CD4-positive, alpha-beta T cell (primary cell): ENCODE measurements at regions not wholly inside any gene's neighbourhood (a gene's known extent, or its start where the extent isn't known, plus 50 kb on each side); places are given as distances from the start of the nearest gene placed in this dataset.

Source experiments
- ATAC-seq: fragments of 200-7000 bp; cut with Tn5 transposase; one replicate; pipeline ENCODE4 v1.10.0; 2022; ENCODE audit warnings: mild to moderate bottlenecking; ENCODE audit not compliant: poor library complexity
- CTCF ChIA-PET: fragments of 350-600 bp; sonication (Branson Sonifier 250); formaldehyde crosslinking; loops from one replicate; lab custom pipeline; 2021; ENCODE audit warnings: antibody characterized with exemption, inconsistent platforms; lab: Charles Lee
- POLR2A ChIA-PET: fragments of 350-600 bp; sonication (Branson Sonifier 250); formaldehyde crosslinking; loops from one replicate; lab custom pipeline; 2021; ENCODE audit warnings: antibody characterized with exemption, inconsistent platforms; lab: Charles Lee
- DNase-seq, 14 experiments: peaks; one replicate each; pipeline ENCODE4 v3.0.0-alpha.2; 2013 to 2020; ENCODE audit warnings: mixed read lengths in 2 of 14
- H3K27ac ChIP-seq, 2 donors: one replicate each; pipeline versions ENCODE4 v1.5.1 to v1.7.0; 2013; ENCODE audit warnings: low read length in 2 of 2, low read depth in 1 of 2, mild to moderate bottlenecking in 1 of 2
- H3K27me3 ChIP-seq, 2 experiments: 1 replicate in 1 of 2; 2 replicates in 1 of 2; pipeline versions ENCODE4 v1.6.1 to v1.7.0; 2013; ENCODE audit warnings: low read length in 2 of 2, control low read depth in 1 of 2, mild to moderate bottlenecking in 1 of 2, moderate library complexity in 1 of 2; ENCODE audit not compliant: insufficient read depth in 2 of 2, control insufficient read depth in 1 of 2
- H3K36me3 ChIP-seq: one replicate; pipeline ENCODE4 v1.6.1; 2013; ENCODE audit warnings: low read length, control low read depth; ENCODE audit not compliant: insufficient read depth
- H3K4me1 ChIP-seq: one replicate; pipeline ENCODE4 v1.6.1; 2013; ENCODE audit warnings: low read length, control low read depth; ENCODE audit not compliant: insufficient read depth
- H3K4me3 ChIP-seq: one replicate; pipeline ENCODE4 v1.5.1; 2013; ENCODE audit warnings: mild to moderate bottlenecking, low read length, moderate library complexity
- H3K9me3 ChIP-seq, 2 experiments: 1 replicate in 1 of 2; 2 replicates in 1 of 2; pipeline versions ENCODE4 v1.6.1 to v1.7.0; 2013; ENCODE audit warnings: low read length in 2 of 2, mild to moderate bottlenecking in 2 of 2, control low read depth in 1 of 2, moderate library complexity in 1 of 2; ENCODE audit not compliant: control insufficient read depth in 1 of 2, insufficient read depth in 1 of 2
- H3K27ac Mint-ChIP-seq: one replicate; pipeline ENCODE4 v1.8.0; 2020; ENCODE audit warnings: mixed read lengths
- H3K27me3 Mint-ChIP-seq: one replicate; pipeline ENCODE4 v1.8.0; 2021; ENCODE audit warnings: mixed read lengths
- H3K36me3 Mint-ChIP-seq: one replicate; pipeline ENCODE4 v1.8.0; 2021; ENCODE audit warnings: low read depth, mixed read lengths
- H3K4me1 Mint-ChIP-seq: one replicate; pipeline ENCODE4 v1.8.0; 2021; ENCODE audit warnings: low read depth, mixed read lengths
- H3K4me3 Mint-ChIP-seq: one replicate; pipeline ENCODE4 v1.8.0; 2020; ENCODE audit warnings: mild to moderate bottlenecking, mixed read lengths
- H3K9me3 Mint-ChIP-seq: one replicate; pipeline ENCODE4 v1.8.0; 2020; ENCODE audit warnings: mixed read lengths
- CTCF ChIP-seq: fragments of 200-600 bp; IDR thresholded peaks from one replicate; pipeline ENCODE4 v1.8.0; 2022; ENCODE audit warnings: antibody characterized with exemption, mild to moderate bottlenecking
- intact Hi-C, 2 experiments: fragments of 100-400 bp; cut with DNase I in 1 of 2; cut with micrococcal nuclease in 1 of 2; formaldehyde crosslinking; loops; one replicate each; pipeline versions ENCODE4 v1.15.1 to v1.9.0; 2023 to 2025; cut with DNase I, micrococcal nuclease

GRCh38 chr12:69015017-69015416 is 82.0 kb upstream of the CPM start:
- no peak for TF ChIP-seq CTCF
- no peak overlapping the region for H3K4me3 ChIP-seq
- no peaks in the 10 kb centered on the region for H3K36me3 Mint-ChIP-seq
- H3K9me3 Mint-ChIP-seq = no peaks in the 10 kb centered on the region
- DNase-seq = no peak
- H3K27me3 Mint-ChIP-seq = peaks cover 14% of the 10 kb centered on the region
- no peaks in the 10 kb centered on the region for H3K36me3 ChIP-seq
- ATAC-seq = no peak
- CTCF ChIA-PET = no interaction called here
- H3K4me1 Mint-ChIP-seq = no peaks in the 10 kb centered on the region
- no peaks in the 10 kb centered on the region for H3K4me1 ChIP-seq
- H3K9me3 ChIP-seq = no peaks in the 10 kb centered on the region
- intact Hi-C loops = no loop called here
- H3K27ac Mint-ChIP-seq = no peak overlapping the region
- POLR2A ChIA-PET = no interaction called here
- H3K27ac ChIP-seq = no peak overlapping the region
- no peaks in the 10 kb centered on the region for H3K27me3 ChIP-seq
- H3K4me3 Mint-ChIP-seq = no peak overlapping the region

GRCh38 chr12:69015831-69016230 is 82.9 kb upstream of the CPM start:
- no peak overlapping the region for H3K4me3 Mint-ChIP-seq
- H3K27ac ChIP-seq = no peak overlapping the region
- TF ChIP-seq CTCF = no peak
- no peak overlapping the region for H3K27ac Mint-ChIP-seq
- ATAC-seq (no peak), DNase-seq (no peak)
- peaks cover 10% of the 10 kb centered on the region for H3K27me3 Mint-ChIP-seq
- no peaks in the 10 kb centered on the region for H3K36me3 Mint-ChIP-seq
- no peaks in the 10 kb centered on the region for H3K4me1 Mint-ChIP-seq
- intact Hi-C loops = no loop called here
- CTCF ChIA-PET = interaction anchor here (0.6 kb wide), 1 partner anchor 18 kb away, joined by 3 read pairs; no protein-coding TSS in a partner anchor
- no peaks in the 10 kb centered on the region for H3K9me3 Mint-ChIP-seq
- H3K9me3 ChIP-seq = no peaks in the 10 kb centered on the region
- POLR2A ChIA-PET = no interaction called here
- H3K4me1 ChIP-seq = no peaks in the 10 kb centered on the region
- H3K36me3 ChIP-seq = no peaks in the 10 kb centered on the region
- no peak overlapping the region for H3K4me3 ChIP-seq
- H3K27me3 ChIP-seq = no peaks in the 10 kb centered on the region

- ATAC-seq = no peak
- intact Hi-C loops = no loop called here
- Histone ChIP-seq H3K9me3 (no peaks in the 10 kb centered on the region), H3K27ac (no peak overlapping the region), H3K4me1 (no peaks in the 10 kb centered on the region), H3K36me3 (no peaks in the 10 kb centered on the region), H3K27me3 (no peaks in the 10 kb centered on the region), H3K4me3 (no peak overlapping the region)
- ChIA-PET POLR2A (no interaction called here), CTCF (no interaction called here)
- Mint-ChIP-seq H3K9me3 (no peaks in the 10 kb centered on the region), H3K4me3 (no peak overlapping the region), H3K36me3 (no peaks in the 10 kb centered on the region), H3K27ac (no peak overlapping the region), H3K4me1 (no peaks in the 10 kb centered on the region), H3K27me3 (peaks cover 9% of the 10 kb centered on the region)
- no peak for TF ChIP-seq CTCF
- no peak for DNase-seq
Observed at GRCh38 chr12:69019082-69019481, 86.1 kb upstream of the CPM start.
